IPS-20b (cell line): ENCODE measurements at regions not wholly inside any gene's neighbourhood (a gene's known extent, or its start where the extent isn't known, plus 50 kb on each side); places are given as distances from the start of the nearest gene placed in this dataset.

Source experiments
- H3K27ac ChIP-seq: one replicate; pipeline ENCODE4 v1.5.1; 2013; ENCODE audit warnings: low read length
- H3K27me3 ChIP-seq: 2 replicates; pipeline ENCODE4 v1.6.1; 2013; ENCODE audit warnings: mild to moderate bottlenecking, low read length, inconsistent platforms; ENCODE audit not compliant: insufficient read depth
- H3K36me3 ChIP-seq: 2 replicates; pipeline ENCODE4 v1.6.1; 2013; ENCODE audit warnings: low read depth, mild to moderate bottlenecking, inconsistent platforms, low read length, moderate library complexity; ENCODE audit not compliant: insufficient read depth
- H3K4me1 ChIP-seq: 2 replicates; pipeline ENCODE4 v1.6.1; 2013; ENCODE audit warnings: mild to moderate bottlenecking, control low read depth, inconsistent platforms, low read length, moderate library complexity; ENCODE audit not compliant: insufficient read depth
- H3K4me3 ChIP-seq: 2 replicates; pipeline ENCODE4 v1.5.1; 2013; ENCODE audit warnings: mild to moderate bottlenecking, low read length, inconsistent platforms
- H3K9ac ChIP-seq: 2 replicates; pipeline ENCODE4 v1.6.1; 2013; ENCODE audit warnings: low read depth, mild to moderate bottlenecking, inconsistent platforms, low read length, moderate library complexity
- H3K9me3 ChIP-seq: 2 replicates; pipeline ENCODE4 v1.6.1; 2013; ENCODE audit warnings: mild to moderate bottlenecking, low read depth, low read length, inconsistent platforms; ENCODE audit not compliant: insufficient read depth

DNA sequence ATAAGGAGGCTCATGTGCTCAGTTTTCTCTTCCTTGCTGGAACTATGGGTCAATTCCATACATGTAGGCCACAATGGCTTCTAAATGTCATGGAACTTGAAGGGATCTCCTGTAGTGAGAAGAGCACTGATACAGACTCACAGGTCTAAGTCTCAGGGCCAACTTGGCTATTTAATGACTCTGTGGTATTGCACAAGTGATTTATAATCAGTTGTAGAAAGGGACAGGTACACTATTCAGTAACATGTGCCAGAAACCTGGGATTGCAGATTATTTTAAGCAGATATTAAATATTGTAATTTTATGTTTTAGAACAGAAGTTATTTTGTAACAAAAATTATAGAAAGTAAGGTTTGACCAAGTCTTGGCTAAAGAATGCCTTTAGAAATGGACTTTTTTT, 241.5 kb upstream of the PIK3R1 start:
- H3K9me3 ChIP-seq: no peaks in the 10 kb centered on the region
- H3K9ac ChIP-seq: no peak overlapping the region
- no peak overlapping the region for H3K27ac ChIP-seq
- no peaks in the 10 kb centered on the region for H3K4me1 ChIP-seq
- no peaks in the 10 kb centered on the region for H3K27me3 ChIP-seq
- no peak overlapping the region for H3K4me3 ChIP-seq
- H3K36me3 ChIP-seq: no peaks in the 10 kb centered on the region

DNA sequence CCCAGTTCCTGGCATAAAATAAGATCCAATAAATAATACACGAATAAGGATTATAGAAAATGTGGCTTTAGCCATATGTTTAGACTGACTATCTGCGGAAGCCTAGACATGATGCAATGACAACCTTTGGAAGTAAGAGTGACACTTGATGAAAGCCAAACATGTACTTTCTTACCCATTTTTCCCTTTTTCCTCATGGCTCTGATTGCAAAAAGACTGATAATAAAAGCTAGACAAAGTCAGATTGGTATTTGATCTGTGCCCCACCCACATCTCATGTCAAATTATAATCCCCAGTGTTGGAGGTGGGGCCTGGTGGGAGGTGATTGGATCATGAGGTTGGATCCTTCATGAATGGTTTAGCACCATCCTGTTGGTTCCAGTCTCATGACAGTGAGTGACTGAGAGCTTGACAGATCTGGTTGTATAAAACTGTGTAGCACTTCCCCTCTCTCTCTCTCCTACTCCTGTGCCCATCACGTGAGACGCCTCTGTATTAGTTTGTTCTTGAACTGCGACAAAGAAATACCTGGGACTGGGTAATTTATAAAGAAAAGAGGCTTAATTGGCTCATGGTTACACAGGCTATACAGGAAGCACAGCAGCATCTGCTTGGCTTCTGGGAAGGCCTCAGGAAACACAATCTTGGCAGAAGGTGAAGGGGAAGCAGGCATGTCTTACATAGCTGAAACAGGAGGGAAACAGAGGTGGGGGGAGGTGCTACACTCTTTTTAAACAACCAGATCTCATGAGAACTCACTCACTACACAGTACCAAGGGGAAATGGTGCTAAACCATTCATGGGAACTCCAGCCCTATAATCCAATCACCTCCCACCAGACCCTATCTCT, 243.4 kb upstream of the PIK3R1 start:
- H3K9me3 ChIP-seq: no peaks in the 10 kb centered on the region
- H3K27ac ChIP-seq: no peak overlapping the region
- H3K27me3 ChIP-seq: no peaks in the 10 kb centered on the region
- H3K4me3 ChIP-seq: no peak overlapping the region
- no peaks in the 10 kb centered on the region for H3K36me3 ChIP-seq
- no peaks in the 10 kb centered on the region for H3K4me1 ChIP-seq
- no peak overlapping the region for H3K9ac ChIP-seq

DNA sequence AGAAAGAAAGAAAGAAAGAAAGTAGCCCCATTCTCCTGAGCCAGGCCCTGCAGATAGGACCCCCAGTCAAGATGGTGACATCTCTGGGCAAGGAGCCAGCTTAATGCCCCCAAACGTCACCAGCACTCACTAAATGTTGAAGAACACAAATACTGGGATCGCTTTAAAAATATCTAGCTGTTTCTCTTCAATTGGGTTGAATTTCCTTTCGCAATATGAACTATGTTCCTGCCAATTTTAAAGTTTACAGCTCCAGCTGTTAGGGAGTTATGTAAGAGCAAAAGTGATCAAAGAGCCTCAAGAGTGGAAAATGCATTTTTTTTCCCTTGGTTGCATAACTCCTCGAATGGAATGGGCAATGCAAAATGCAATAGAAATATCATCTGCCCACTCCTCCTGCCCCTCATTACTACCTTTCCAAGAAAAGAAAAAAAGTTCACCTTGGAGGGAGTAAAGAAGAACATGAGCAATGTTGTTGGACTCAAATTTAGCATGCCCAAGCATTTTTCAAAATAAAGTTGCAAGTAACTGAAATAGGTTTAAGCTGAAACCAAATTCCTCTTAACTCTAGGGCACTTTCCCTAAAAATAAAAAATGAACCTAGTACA, 244.2 kb upstream of the PIK3R1 start:
- Histone ChIP-seq H3K4me3 (no peak overlapping the region), H3K27ac (no peak overlapping the region), H3K9ac (no peak overlapping the region), H3K4me1 (no peaks in the 10 kb centered on the region), H3K36me3 (no peaks in the 10 kb centered on the region), H3K9me3 (no peaks in the 10 kb centered on the region), H3K27me3 (no peaks in the 10 kb centered on the region)

DNA sequence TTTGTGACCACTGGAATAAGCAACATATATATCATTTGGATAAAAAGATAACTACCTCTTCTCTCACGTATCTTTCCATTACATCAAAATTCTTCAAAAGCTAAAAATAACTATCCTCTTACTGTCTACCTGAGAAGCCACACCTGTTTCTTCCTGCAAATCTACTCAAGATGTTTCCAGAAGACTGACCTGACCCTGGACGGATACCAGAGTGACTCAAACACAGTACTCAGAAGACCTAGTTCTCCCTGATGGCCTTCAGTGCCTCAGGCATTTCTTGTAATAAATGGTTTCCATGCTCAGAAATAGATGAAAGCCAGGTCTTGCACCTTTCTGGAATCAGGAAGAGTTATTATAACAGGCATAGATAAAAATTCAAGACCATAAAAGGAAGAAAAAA, 245.9 kb upstream of the PIK3R1 start:
- H3K4me3 ChIP-seq: no peak overlapping the region
- no peaks in the 10 kb centered on the region for H3K36me3 ChIP-seq
- H3K4me1 ChIP-seq: no peaks in the 10 kb centered on the region
- no peak overlapping the region for H3K27ac ChIP-seq
- H3K27me3 ChIP-seq: no peaks in the 10 kb centered on the region
- no peaks in the 10 kb centered on the region for H3K9me3 ChIP-seq
- no peak overlapping the region for H3K9ac ChIP-seq

DNA sequence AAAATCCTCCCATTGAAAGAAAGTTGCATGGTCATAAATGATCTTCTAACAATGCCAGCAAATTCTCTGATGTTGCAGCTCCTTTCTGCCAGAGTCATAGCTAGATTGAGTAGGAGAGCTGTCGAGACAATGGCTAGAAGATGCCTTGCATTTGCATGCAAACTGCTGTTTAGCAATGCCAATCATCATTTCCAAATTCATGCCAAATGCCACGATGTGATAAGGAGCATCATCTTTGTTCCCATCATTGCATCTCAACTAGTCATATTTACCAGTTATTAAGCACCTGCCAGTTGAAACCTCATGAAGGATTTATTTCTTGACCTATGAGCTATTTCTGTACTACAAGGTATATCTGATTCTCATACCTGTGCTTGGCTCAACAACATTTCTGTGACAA, 246.4 kb upstream of the PIK3R1 start:
- Histone ChIP-seq H3K27ac (no peak overlapping the region), H3K9me3 (no peaks in the 10 kb centered on the region), H3K27me3 (no peaks in the 10 kb centered on the region), H3K36me3 (no peaks in the 10 kb centered on the region), H3K9ac (no peak overlapping the region), H3K4me3 (no peak overlapping the region), H3K4me1 (no peaks in the 10 kb centered on the region)

DNA sequence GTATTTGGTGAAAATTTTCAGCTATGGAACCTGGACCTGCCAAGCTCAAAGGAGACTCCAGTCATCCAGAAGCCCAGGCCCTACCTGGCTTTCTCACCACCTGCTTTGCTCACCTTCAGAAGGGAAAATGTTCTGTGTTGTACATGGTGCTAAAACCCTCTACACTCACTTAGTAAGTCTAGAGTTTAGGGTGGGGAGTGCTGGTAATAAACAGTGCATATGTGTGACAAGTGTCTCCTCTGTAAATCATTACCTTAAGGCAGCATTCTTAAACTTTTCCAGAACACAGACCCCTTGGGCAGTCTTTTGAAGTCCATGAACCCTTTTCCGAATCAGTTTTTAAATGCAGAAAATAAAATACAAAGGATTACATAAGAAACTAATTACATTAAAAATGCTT, 248.8 kb upstream of the PIK3R1 start:
- H3K36me3 ChIP-seq: no peaks in the 10 kb centered on the region
- H3K9me3 ChIP-seq: no peaks in the 10 kb centered on the region

DNA sequence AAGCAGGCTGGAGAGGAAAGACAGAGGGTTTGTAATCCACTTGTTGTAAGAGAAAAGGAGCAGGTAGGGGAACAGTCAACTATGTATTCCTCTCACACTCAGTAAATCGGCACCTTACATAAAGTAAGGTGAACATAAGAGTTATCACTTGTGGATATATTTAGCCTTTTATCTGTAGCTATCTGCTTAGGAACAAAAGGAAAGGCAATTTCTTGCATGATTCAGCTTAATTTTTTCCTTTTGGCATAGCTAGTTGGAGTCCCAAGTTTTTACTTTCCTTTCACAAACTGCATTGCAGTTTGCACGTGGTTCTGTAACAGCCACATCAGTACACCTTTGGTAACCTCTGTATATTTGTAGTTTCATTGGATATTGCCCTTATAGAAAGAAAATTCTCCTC, 250.9 kb upstream of the PIK3R1 start:
- Histone ChIP-seq H3K9me3 (no peaks in the 10 kb centered on the region), H3K9ac (no peak overlapping the region), H3K36me3 (no peaks in the 10 kb centered on the region), H3K27me3 (no peaks in the 10 kb centered on the region), H3K4me3 (no peak overlapping the region), H3K27ac (no peak overlapping the region), H3K4me1 (peaks cover 3% of the 10 kb centered on the region; the same call in 1 of the 2 replicates)

More for the DNA sequence above, 248.8 kb upstream of the PIK3R1 start:
- H3K27me3 ChIP-seq: no peaks in the 10 kb centered on the region
- H3K4me1 ChIP-seq: no peaks in the 10 kb centered on the region
- H3K27ac ChIP-seq: no peak overlapping the region
- no peak overlapping the region for H3K9ac ChIP-seq
- H3K4me3 ChIP-seq: no peak overlapping the region

DNA sequence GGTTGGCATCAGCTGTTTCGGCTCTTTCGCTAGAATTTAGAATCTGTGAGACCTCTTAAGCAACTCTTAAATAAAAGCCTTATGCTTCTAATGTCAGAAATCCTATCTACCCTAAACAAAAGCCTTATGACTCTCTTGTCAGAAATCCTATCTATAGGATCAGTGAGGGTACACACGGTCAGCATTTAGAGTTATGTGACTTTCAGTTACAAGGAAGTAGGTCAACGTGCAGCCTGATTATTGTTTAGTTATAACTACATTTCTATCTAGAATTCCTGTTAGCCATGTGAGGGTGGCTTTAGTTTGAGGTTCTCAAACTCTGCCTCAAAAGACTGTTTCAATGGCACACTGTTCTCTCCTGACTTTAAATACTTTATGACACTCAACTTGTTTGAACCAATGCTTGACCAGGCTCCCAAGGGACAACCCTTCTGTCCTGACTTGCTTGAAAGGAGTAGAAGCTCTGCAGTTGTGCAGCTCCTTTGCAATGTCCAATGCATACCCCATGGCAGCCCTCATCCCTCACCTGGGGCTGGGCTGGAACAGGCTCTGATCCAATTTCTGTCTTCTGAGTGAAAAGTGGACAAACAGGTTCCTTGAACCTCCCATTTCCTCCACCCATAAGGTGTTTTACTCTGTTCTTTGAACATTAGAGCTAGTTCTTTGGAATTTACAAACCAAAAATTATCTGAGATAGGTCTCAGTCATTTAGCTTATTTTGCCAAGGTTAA, 251.6 kb upstream of the PIK3R1 start:
- no peak overlapping the region for H3K4me3 ChIP-seq
- no peak overlapping the region for H3K27ac ChIP-seq
- H3K27me3 ChIP-seq: no peaks in the 10 kb centered on the region
- no peak overlapping the region for H3K9ac ChIP-seq
- no peaks in the 10 kb centered on the region for H3K9me3 ChIP-seq
- H3K4me1 ChIP-seq: peaks cover 3% of the 10 kb centered on the region; the same call in 1 of the 2 replicates
- no peaks in the 10 kb centered on the region for H3K36me3 ChIP-seq

DNA sequence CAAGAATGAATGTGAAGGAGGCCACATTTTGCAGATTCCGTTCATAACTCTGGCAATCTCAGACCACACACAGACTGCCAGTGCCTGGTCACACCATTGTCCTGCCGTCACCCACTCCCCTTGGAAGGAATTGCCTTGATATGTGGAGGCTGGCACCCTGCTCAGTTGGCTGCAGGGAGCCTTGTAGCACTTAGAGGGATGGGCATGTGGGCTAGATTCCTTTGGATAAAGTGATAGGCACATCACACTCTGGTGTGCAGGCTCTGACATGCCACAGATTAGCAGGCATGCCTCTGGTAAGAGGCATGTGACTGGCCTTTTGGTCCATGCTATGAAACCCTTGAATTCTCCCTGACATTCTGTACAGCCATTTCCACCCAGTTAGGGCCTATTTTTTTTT, 254.6 kb upstream of the PIK3R1 start:
- Histone ChIP-seq H3K9ac (no peak overlapping the region), H3K27me3 (no peaks in the 10 kb centered on the region), H3K36me3 (no peaks in the 10 kb centered on the region), H3K4me3 (no peak overlapping the region), H3K4me1 (peaks cover 7% of the 10 kb centered on the region), H3K9me3 (no peaks in the 10 kb centered on the region), H3K27ac (no peak overlapping the region)

DNA sequence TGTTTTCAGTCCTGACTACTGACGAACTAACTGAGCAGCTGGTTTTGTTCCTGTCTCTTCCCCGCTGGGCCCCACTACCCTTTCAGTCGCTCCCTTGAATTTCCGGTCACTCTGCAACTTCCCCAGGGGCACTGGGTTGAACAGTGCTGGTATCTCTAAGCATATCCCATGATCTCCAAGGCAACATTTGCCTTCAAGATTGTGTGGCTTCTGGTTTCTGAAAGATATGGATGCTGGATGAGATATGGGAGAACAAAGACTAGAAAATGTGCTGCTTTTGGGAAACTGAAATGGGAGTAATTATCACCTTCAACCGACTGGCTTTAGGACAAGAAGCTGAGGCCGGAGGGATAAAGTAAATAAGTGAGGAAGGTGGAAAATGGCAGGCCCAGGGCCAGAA, 258.2 kb upstream of the PIK3R1 start:
- Histone ChIP-seq H3K4me3 (no peak overlapping the region), H3K27ac (no peak overlapping the region), H3K27me3 (no peaks in the 10 kb centered on the region), H3K36me3 (no peaks in the 10 kb centered on the region), H3K9ac (no peak overlapping the region), H3K4me1 (peaks cover 7% of the 10 kb centered on the region), H3K9me3 (no peaks in the 10 kb centered on the region)

DNA sequence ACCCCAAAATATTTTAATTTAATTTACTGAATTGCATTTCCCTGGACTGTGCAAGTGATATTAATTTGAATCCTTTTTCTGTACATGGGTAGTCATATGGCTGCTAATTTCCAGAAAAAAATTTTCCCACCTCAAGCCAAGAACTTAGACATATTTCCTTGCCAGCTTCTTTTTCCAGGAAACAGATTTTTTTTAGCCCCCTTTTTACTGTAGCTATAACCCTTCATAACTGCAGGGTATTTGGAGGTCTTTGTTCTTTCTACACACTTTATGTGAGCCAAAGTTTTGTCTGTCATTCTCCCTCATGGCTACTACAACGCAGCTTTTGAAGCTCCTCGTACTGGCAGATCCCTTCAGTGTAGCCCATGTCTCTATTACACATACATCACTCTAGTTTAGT, 261.2 kb upstream of the PIK3R1 start:
- H3K4me3 ChIP-seq: no peak overlapping the region
- no peaks in the 10 kb centered on the region for H3K9me3 ChIP-seq
- peaks cover 4% of the 10 kb centered on the region; the same call in 1 of the 2 replicates for H3K4me1 ChIP-seq
- no peak overlapping the region for H3K27ac ChIP-seq
- H3K9ac ChIP-seq: no peak overlapping the region
- no peaks in the 10 kb centered on the region for H3K36me3 ChIP-seq
- H3K27me3 ChIP-seq: no peaks in the 10 kb centered on the region

DNA sequence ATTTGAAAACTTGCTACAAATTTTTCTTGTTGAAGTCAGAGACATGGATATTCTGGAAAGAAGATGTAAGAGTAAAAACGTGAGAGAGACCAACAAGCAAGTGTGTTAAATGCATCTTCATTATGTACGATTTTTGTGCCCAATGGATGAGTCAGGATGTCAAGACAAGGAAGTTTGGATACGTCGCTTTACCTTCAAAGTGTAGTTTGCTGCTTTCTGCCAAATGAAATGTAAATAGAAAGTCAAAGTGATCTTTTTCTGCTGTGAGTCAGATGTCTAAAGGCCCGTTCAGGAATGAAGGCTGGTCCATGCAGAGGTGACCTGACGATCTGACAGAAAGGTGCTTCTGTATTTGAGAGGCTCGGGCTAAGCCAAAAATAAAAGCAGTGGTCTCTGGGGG, 273.1 kb upstream of the PIK3R1 start:
- Histone ChIP-seq H3K36me3 (no peaks in the 10 kb centered on the region), H3K9ac (no peak overlapping the region), H3K9me3 (no peaks in the 10 kb centered on the region), H3K4me3 (no peak overlapping the region), H3K27me3 (no peaks in the 10 kb centered on the region), H3K4me1 (no peaks in the 10 kb centered on the region), H3K27ac (no peak overlapping the region)
